ENCODE measurements at regions not wholly inside any gene's neighbourhood (a gene's known extent, or its start where the extent isn't known, plus 50 kb on each side); places are given as distances from the start of the nearest gene placed in this dataset.

DNA sequence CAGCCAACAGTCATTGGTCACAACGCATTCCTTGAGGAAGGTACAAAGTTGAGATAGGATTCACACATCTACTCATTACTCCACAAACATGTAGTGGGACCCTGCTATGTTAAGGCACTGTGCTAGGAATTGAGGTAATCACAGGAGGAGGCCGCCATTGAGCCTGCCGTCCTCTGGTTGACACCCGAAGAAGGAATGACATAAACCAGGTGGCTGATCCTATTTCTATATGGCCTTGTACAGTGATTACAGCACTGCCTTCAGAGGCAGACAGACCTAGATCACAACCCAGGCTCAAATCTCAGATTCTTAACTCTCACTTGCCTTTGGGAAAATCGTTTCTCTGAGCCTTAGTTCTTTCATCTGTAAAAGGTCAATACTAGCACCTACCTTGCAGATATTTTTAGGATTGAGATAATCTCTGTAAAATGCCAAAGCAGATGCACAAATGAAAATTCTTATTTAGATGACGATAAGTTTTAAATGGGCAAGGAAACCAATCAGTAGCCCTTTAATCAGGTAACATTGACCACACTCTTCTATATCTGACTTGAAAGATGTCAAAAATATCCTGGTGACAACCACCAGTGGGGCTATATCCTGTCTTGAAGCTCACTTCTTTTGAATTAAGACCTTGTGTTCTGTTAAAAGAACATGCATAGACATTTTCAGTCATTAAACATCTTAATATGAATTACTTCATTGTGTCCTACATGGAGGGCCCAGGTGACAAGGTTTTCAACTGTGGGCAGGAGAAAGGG lies 251.6 kb downstream of the KCTD12 start:
- H3K4me1 Mint-ChIP-seq: no peaks in the 10 kb centered on the region
- ATAC-seq (ENCODE audit: low read depth): no peak
- CTCF ChIA-PET: no interaction called here
- intact Hi-C loops (cut with micrococcal nuclease): no loop called here
- no peaks in the 10 kb centered on the region for H3K36me3 Mint-ChIP-seq (ENCODE audit: low read depth)
- TF ChIP-seq, protein P1, sequence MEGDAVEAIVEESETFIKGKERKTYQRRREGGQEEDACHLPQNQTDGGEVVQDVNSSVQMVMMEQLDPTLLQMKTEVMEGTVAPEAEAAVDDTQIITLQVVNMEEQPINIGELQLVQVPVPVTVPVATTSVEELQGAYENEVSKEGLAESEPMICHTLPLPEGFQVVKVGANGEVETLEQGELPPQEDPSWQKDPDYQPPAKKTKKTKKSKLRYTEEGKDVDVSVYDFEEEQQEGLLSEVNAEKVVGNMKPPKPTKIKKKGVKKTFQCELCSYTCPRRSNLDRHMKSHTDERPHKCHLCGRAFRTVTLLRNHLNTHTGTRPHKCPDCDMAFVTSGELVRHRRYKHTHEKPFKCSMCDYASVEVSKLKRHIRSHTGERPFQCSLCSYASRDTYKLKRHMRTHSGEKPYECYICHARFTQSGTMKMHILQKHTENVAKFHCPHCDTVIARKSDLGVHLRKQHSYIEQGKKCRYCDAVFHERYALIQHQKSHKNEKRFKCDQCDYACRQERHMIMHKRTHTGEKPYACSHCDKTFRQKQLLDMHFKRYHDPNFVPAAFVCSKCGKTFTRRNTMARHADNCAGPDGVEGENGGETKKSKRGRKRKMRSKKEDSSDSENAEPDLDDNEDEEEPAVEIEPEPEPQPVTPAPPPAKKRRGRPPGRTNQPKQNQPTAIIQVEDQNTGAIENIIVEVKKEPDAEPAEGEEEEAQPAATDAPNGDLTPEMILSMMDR (IDR thresholded peaks at IDR 0.05): no peak
- peaks cover 2% of the 10 kb centered on the region for H3K27me3 Mint-ChIP-seq
- DNase-seq: no peak
- POLR2A ChIA-PET: no interaction called here
- no peaks in the 10 kb centered on the region for H3K9me3 Mint-ChIP-seq
- no peak overlapping the region for H3K4me3 Mint-ChIP-seq
- H3K27ac Mint-ChIP-seq: no peak overlapping the region

DNA sequence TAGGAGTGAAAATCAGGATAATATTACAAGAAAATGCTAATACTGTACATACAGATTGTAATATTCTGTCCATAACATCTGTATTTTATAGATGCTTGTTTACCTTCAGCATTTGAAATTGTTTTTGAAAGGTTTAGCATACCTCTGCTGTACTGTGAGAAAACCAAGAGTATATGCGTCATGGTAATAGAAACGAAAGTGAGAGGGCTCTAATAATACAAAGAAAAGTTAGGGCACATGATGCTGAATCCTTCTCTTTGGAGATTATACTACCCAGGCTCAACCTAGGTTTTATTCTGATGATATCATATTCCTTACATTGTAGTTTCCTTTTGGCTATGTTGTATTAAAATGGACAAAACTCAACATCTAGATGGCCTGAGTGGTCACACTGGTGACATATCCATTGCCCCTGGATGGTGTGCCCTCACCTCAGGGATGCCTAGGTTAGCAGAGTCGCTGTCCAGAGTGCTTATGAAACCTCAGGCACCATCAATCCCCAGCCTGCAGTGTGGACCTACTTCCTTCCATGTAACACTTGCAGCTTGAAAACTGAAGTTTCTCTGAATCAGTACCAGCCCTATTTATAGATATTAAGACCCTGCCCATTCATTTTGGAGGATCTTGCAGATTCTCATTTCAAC lies 253.7 kb downstream of the KCTD12 start:
- no peak overlapping the region for H3K27ac Mint-ChIP-seq
- no peaks in the 10 kb centered on the region for H3K4me1 Mint-ChIP-seq
- H3K4me3 Mint-ChIP-seq: no peak overlapping the region
- peaks cover 3% of the 10 kb centered on the region for H3K9me3 Mint-ChIP-seq
- TF ChIP-seq, protein P1 (IDR thresholded peaks at IDR 0.05): no peak
- no peaks in the 10 kb centered on the region for H3K36me3 Mint-ChIP-seq (ENCODE audit: low read depth)
- POLR2A ChIA-PET: no interaction called here
- peaks cover 2% of the 10 kb centered on the region for H3K27me3 Mint-ChIP-seq
- intact Hi-C loops (cut with micrococcal nuclease): no loop called here
- CTCF ChIA-PET: no interaction called here
- ATAC-seq (ENCODE audit: low read depth) (no peak), DNase-seq (no peak)

DNA sequence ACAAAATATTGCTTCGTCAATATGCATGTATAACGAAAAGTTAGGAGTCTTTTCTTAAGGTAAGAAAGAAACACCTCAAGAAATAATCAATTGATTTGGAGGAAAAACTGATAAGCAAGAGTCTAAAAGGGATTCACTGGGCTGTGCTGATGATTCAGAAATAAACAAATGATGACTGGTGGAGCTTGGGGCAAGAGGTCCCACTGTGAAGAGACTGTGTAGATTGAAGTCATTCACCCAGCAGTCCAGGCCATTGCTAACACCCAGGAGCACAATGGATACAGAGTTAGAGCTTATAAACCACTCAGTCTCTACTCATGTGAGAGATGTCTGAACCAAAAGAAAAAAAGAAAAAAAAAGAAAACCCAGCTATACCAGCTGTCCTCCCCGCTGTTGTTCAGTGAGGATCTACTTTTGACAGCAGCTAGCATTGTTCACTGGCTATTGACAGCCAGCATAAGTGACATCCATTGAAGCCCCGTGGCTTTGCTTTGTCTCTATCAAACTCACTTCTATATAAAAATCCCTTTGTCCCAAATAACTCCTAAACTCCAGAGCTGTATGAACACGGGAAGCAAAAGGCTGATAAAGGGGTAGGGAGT lies 255.5 kb downstream of the KCTD12 start:
- CTCF ChIA-PET: no interaction called here
- Mint-ChIP-seq H3K27ac (no peak overlapping the region), H3K27me3 (peaks cover 8% of the 10 kb centered on the region), H3K4me3 (no peak overlapping the region), H3K36me3 (ENCODE audit: low read depth) (no peaks in the 10 kb centered on the region), H3K9me3 (peaks cover 3% of the 10 kb centered on the region), H3K4me1 (no peaks in the 10 kb centered on the region)
- intact Hi-C loops (cut with micrococcal nuclease): no loop called here
- ATAC-seq (ENCODE audit: low read depth) (no peak), DNase-seq (no peak)
- POLR2A ChIA-PET: no interaction called here
- TF ChIP-seq, protein P1 (IDR thresholded peaks at IDR 0.05): no peak

DNA sequence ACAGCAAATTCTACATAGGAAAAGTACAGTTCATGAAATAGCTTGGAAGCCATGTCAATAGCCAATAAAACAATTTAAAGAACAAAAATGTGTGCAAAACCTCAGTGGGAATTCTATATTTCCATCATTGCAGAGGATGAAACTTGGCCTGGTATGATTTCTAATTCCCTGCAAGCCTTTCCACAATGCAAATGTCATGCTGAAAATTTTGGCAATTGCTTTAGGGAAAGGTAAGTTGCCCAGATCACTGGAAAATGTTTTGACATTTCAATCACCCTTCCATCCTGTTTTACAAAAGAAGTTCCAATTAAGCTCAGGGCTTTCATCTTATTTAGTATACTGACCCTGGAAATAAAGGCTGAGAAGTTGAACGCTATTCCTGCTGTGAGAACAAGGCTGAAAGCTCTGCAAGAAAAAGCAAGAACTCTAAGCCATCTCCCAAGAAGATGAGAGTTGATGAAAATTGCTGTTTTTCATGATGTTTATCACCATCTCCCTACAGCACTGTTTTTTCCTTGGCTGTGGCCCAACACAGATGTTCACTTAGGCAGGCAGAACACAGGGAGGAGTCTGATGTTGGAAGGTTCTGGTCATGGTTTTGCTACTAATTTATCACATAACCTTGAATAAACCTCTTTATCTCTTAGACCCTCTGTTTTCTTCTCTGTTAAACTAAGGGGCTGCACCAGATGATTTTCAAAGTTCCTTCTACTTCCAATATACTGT lies 263.7 kb downstream of the KCTD12 start:
- CTCF ChIA-PET: no interaction called here
- ATAC-seq (ENCODE audit: low read depth): no peak
- no peak for DNase-seq
- Mint-ChIP-seq H3K9me3 (no peaks in the 10 kb centered on the region), H3K27me3 (peaks cover 11% of the 10 kb centered on the region), H3K27ac (no peak overlapping the region), H3K4me1 (no peaks in the 10 kb centered on the region), H3K4me3 (no peak overlapping the region), H3K36me3 (ENCODE audit: low read depth) (no peaks in the 10 kb centered on the region)
- TF ChIP-seq, protein P1 (IDR thresholded peaks at IDR 0.05): no peak
- intact Hi-C loops (cut with micrococcal nuclease): no loop called here
- POLR2A ChIA-PET: no interaction called here

DNA sequence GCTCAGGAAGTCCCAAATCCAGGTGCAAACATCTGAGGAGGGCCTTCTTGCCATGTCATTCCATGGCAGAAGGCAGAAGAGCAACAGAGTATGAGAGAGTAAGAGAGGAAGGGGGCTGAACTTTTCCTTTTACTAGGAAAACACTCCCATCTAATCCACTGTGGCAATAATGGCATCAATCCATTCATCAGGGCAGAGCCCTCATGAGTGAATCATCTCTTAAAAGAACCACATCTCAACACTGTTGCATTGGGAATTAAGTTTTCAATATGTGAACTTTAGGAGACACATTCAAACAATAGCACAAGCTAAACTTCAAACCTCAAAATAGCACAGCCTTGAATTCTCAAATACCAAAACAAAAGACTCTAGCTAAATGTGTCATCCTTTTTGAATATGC lies 264.5 kb downstream of the KCTD12 start:
- TF ChIP-seq, protein P1 (IDR thresholded peaks at IDR 0.05): no peak
- Mint-ChIP-seq H3K4me3 (no peak overlapping the region), H3K9me3 (no peaks in the 10 kb centered on the region), H3K4me1 (no peaks in the 10 kb centered on the region), H3K27ac (no peak overlapping the region), H3K27me3 (peaks cover 10% of the 10 kb centered on the region), H3K36me3 (ENCODE audit: low read depth) (no peaks in the 10 kb centered on the region)
- POLR2A ChIA-PET: no interaction called here
- intact Hi-C loops (cut with micrococcal nuclease): no loop called here
- no peak for ATAC-seq (ENCODE audit: low read depth)
- no peak for DNase-seq
- CTCF ChIA-PET: no interaction called here
